ENCODE measurements at regions not wholly inside any gene's neighbourhood (a gene's known extent, or its start where the extent isn't known, plus 50 kb on each side); places are given as distances from the start of the nearest gene placed in this dataset.
"Not testable (repeated sequence)": the region's sequence is repeated elsewhere in the genome, so short reads cannot be mapped to it uniquely, and the experiment has no call there.

DNA sequence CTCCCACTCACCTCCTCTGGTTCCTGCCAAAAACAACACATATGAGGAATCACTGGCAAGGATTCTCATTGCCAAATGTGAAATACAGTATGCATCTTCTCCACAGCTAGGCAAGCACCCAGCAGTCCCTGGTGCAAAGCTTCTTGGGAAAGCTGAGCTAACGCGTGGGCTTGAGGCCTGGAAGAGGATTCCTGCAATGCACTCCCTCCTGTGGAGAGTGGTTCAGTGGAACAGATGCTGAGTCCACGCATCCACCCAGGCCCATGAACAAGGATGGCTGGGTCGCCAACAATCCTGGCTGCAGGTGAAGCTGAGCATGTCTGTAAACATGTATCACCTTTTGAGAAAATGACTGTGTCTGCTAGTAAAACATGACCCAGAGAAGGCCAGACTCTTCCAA is 113.2 kb upstream of the CHST15 start:
- no peak for DNase-seq

DNA sequence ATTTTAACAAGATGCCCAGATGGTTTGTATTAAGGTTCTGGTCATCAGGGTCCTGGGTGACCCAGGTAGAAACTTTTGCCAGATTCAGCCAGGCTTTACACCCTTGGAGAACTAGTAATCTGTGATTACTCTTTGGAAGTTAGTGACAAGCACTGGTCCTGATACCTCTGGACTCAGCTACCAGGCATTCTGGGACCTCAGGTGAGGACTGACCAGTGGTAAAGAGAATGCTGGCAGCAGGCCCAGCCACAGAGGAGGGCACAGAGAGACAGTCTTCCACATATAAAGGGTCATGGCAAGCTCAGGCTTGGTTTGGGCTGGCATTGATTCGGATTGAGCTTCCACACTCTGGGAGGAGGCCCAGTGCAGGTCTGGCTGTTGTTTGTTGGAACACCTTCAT is 112.0 kb upstream of the CHST15 start:
- DNase-seq, result no peak

DNA sequence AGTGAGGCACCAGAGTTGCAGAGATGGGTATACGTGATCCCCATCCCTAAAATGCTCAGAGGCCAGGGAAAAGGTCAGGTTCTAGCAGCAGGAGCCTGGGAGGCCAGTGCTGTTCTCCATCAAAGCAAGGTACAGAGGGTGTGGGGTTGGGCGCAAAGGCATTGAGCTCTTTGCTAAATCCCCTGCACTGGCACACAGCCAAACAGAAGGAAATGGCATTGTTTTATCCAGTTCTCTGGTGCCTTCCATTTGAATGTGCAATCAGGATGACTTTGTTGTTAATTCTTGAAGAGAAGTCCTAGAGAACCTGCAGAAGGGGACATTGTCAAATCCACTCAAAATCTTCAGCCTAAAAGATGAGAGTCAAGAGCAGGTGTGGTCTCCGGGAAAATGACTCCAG is 111.3 kb upstream of the CHST15 start:
- DNase-seq, result no peak

DNA sequence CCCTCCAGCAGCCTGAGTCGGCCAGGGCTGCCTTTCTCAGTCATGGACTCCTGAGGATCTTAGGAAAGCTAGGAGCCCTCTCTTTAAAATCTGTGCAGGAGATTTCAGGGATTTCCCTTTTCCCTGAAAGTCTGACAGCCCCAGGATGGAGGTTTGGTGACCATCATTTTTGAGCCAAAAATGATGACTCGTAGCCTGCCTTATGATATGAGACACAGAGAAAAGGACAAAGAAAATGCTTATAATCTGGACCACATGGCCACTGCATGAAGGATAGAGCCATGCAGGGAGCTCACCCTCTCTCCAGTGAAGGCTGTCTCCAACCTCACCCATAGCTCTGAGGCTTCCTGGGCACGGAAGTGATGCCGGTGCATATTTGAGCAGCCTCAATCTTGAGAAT is 106.6 kb upstream of the CHST15 start:
- no peak for DNase-seq

DNA sequence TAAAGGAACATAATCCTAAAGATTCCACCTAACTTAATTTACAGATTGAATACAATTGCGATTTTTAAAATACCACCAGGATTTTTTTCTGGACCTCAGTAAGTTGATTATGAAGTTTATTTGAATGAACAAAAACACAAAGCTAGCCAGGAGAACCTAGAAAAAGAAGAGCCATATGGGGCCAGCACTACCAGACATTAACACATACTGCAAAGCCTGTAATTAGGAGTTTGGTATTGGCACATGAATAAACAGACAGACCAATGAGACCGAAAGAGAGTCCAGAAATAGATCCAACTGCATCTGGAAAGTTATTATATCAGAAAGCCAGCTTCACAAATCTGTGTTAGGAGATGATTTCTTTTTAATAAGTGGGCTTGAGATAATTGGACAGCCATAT is 105.5 kb upstream of the CHST15 start:
- no peak for DNase-seq

DNA sequence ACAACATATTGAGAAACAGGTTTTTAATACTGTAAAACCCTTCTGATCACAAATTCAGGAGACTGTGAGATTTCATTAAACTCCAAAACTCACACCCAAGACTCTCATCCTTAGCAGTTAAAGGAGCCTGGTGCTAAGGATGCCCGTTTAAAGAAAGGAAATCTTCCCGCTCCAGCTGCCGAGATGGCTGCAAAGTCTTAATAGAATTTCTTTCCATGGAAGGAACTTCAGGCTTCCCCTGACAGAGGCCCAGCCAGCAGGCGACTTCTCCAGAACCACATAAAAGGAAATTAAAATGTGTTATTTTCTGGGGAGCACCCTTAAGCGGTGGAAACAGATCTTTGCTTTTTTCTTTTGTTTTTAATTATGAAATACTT is 104.7 kb upstream of the CHST15 start:
- no peak for DNase-seq

DNA sequence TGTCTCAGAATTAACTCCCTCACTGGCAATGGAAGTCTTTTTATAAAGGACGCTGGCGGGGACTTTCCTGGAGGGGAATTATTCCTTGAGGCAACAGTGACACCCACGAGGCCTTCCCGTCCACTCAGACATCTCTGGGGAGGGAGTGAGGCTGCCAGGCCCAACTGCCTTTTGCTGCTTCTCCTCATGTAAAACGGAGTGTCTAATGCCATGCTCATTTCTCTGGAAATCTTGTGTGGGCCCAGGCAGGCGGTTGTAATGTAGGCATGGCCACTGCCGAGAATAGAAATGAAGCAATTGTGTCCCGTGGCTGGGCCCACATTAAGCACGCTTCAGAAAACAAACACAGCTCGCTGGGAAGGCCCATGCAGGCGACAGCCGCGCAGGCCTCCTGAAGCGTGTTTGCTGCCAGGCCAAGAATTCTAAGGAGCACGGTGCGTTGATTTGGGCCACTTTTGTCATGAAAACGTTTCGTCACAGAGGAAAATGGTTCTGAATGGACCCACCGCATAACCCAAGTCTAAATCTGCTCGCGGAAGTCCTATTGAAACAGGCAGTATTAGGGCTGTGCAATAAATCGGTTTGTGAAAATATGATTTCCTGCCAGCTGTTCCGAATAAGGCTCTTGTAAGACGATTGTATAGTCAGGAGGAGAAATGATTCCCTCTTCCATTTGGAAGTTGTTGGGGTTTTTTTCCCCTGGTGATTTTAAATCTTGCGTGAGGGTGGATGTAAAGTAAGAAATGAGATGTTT is 104.2 kb upstream of the CHST15 start:
- no peak for DNase-seq

DNA sequence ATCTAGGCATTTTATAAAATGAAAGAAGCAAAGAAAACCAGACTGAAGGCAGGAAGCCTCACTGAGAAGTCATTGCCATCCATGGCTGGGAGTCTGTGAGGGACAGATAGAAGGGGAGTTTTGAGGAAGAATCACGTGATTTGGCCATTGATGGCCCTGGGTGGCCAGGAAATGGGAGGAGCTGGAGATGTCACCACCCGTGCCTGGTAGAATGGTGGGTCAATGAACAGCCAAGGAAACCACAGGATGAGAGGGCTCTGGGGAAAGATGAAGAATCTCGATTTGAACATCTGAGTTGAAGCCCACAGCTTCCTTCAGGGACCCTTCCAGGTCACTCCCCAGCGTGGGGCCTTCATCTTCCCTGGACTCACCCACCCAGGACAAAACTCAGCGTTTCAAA is 103.3 kb upstream of the CHST15 start:
- DNase-seq, result no peak

DNA sequence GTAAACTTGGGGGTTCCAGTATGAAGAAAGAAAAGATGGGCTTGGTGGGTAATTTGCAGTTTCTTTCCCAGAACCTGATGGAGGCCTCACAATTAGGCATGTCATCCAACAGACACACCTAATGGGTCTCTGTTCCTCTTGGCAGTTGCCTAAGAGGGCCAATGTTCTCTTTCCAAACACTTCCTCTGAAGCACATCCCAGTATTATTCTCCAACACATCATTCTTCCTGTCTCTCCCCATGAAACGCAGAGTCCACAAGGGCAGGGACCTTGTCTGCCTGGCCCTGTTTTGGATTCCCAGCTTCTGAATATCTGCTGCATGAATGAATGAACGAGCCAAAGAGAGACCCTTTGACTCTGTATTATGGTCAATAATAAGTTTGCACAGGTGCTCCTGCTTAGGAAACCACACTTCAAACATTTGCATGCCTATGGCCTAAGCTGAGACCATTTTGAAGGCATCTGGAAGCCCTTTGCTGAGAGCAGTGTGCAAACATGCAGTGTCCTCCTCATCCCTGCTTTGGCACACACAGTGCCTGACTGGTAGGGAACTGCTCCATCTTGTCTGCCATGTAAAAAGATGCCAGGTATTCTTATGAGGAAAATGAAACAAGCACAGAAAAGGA is 100.9 kb upstream of the CHST15 start:
- DNase-seq, result no peak

DNA sequence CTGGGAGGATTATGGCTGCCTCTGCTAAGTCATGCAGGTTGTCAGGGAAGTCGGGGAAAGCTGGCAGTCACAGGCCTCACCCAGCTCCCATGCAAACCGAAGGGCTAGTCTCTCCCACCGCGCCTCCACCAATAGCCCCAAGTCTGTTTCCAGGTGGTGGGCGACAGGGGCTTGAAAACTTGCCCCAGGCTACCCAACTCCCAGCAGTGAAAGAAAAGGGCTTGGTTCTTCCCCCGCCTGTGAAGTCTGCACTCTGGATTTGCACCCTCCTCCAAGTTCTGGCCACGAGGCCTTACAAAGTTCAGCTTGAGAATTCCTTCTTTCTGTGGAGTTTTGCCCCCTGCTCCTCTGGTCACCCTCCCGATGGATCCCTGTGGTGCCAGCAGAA is 99.9 kb upstream of the CHST15 start:
- DNase-seq, result no peak

DNA sequence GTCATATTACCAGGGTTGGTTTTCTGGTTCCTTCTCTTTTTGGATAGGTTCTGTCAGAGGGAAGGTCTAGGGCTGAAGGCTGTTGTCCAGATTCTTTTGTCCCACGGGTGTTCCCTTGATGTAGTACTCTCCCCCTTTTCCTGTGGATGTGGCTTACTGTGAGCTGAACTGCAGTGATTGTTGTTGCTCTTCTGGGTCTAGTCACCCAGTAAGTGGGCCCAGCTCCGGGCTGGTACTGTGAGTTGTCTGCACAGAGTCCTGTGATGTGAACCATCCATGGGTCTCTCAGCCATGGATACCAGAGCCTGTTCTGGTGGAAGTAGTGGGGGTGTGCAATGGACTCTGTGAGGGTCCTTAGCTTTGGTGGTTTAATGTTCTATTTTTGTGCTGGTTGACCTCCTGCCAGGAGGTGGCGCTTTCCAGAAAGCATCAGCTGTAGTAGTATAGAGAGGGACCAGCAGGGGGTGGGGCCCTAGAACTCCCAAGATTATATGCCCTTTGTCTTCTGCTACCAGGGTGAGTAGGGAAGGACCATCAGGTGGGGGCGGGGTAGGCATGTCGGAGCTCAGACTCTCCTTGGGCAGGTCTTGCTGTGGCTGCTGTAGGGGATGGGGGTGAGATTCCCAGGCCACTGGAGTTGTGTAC is 99.4 kb upstream of the CHST15 start:
- DNase-seq, result not testable (repeated sequence)

DNA sequence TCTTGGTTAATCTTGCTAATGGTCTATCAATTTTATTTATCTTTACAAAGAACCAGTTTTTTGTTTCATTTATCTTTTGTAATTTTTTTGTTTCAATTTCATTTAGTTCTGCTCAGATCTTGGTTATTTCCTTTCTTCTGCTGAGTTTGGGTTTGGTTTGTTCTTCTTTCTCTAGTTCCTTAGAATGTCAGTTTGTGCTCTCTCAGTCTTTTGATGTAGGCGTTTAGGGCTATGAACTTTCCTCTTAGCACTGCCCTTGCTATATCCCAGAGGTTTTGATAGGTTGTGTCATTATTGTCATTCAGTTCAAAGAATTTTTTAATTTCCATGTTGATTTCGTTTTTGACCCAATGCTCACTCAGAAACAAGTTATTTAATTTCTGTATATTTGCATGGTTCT is 97.1 kb upstream of the CHST15 start:
- not testable (repeated sequence) for DNase-seq

DNA sequence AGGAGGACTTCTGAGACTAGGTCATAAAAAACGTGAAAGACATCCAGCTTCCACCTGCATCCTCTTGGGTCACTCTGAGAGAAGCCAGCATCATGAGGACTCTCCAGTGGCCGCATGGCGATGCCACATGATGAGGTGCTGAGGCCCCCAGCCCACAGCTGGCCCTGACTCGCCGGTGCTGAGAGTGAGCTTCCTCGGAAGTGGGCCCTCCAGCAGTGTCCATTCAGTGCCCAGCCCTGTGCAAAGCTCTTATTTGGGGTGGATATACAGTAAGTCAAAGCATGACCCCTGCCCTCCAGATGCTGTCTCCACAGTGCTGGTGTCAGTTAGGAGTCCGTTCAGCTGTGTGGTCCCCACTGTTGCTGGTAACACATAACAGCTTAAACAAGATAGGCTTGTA is 93.6 kb upstream of the CHST15 start:
- DNase-seq, result no peak

DNA sequence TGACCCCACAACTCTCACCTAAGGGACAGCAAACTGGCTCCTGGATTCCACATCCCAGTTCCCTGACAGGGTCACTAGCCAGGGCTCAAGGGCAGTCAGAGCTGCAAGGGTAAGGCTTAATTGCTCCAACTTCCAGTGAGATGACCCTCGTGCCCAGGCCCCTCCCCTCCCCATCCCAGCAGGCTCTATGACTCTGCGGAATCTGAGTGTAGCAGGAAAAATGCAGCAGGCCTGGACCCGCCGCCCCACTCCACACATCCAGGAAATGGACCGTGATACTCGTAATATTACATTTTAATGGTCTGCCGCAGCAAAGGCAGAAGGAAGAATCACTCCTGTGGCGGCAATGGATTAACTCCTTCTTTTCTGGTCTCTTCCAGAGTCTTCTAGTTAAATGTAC is 91.7 kb upstream of the CHST15 start:
- DNase-seq, result no peak

DNA sequence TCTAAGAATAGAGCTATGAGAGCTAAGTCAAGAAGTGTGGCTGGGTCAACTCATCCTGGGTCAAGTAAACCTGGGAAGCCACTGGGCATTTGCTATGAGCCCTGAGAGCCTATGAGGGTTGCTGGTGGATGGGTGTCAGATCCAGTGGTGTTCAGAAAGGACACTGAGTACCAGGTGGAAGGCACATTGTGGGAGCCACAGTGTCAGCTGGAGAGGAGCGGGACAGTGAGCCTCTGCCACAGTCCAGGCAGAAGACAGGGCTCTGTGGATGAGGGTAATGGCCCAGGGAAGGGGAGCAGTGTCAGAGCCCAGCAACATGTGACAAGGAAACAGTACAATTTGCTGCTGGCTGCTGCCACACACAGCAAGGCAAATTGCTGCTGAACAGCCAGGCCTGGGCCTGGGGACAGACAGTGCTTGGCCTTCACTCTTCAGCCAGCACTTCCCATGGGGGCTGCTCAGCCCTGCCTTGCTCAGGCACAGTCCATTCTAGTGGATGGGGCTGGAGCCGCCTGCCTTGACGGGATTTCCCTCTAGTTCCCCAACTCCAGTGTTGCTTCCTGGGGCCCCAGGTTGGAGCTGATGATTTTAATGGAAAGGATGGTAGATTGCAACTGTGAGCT is 90.9 kb upstream of the CHST15 start:
- DNase-seq, result no peak

DNA sequence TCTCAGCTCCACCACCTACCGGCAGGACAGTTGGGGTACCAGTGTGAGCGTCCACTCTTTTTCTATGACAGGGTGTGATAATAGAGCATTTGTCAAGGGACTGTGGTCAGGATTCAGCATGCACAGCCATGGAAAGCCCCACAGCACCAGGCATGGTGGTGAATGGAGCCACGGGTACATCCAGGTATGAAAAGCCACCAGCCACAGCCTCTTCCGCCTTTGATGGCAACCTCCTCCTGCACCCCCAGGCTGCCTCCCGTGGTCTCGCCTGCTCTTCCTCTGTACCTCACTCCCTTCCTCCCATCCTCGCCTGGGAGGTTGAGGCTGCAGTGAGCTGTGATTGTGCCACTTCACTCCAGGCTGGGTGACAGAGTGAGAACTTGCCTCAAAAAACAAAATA is 90.2 kb upstream of the CHST15 start:
- DNase-seq, result no peak

DNA sequence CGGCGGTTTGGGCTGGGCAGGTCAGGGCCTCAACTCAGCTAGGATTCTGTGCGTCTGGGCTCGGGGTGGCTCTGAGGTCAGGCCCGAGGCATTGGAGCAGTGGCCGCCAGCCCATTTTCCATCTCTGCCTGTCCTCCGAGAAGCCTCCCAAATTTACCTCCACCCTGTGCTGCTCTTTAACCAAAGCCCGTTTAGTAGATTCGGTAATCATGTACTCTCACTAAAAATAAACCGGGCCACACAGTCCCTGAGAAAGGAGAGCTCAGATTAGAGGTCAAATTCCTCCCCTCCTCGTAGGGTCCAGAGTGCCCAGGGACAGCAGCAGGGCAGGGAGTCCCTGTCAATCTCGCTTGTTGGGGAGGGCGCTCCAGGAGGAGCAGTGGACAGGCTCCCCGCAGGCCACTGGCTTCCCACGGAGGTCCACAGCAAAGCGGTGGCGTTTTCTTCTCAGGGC is 88.7 kb upstream of the CHST15 start:
- no peak for DNase-seq

DNA sequence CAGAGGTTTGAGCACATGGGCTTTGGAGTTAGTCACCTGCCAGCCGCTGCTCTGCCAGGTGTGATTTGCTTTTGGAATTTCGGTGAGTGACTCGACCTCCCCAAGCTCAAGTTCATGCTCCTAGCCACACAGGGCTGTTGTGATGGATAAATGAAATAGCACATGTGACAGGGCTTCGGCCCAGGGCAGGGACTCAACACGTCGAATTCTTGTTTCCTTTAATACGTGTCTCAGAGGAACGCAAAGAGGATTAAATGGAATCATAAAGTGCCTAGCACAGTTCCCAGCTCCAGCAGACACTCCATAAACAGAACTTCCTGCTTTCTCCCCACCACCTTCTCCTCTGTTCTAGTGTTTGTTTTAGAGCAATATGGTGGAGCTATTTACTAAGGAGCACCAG is 88.3 kb upstream of the CHST15 start:
- no peak for DNase-seq

DNA sequence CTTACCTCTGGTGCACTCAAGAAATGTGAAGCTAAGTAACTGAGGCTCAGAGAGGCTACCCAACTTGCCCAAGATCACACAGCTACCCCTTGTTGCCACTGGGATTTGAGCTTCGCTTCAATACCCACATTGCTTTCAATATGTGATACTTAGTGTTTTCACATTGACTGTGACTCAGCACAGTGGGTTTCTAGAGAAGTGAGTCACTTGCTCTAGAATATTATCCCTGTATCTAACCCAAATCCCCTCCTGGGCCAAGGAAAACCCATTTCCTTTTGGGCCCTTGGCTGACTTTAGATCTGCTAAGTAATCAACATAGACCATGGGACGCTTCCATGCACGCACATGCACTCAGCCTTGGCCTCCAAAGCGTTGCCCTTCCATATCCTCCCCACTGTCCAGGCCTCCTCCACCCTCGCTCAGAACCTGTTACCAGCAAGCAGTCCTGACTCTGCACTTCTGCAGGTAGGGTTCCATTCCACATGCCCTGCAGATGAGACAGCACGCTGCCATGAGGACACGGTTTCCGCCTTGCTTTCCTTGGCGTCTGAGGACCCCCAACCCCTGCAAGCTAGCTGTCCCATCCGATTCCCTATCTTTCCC is 87.7 kb upstream of the CHST15 start:
- no peak for DNase-seq

DNA sequence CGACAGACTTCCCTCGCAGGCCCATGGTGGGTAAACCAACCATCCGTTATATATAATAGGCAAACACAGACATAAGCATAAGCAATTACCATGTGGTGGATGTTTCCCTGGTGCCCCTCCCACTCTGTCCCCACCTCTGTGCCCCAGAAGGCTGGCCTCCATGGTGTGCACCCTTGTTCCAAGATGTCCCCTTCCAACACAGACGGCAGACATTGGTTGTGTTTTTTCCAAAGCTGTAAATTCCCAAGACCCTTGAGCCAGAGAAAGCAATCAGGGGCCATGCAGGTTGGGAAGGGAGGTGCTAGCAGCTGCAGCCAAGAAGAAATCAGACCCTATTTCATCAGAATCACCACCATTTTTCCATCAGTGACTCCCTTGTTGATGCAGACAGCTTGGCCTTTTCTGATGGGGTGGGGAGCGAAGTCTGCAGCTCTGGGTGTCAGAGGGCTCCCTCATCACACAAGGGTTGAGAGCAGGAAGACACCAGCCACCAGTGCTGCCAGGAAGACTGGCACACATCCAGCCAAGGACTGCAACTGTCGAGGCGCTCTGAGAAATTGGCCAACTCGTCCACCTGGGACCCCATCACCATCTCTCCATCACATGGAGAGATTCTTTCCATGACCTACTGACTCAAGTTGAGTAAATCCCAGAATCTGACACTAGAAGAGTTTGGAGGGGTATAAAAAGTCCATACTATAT is 86.8 kb upstream of the CHST15 start:
- no peak for DNase-seq

DNA sequence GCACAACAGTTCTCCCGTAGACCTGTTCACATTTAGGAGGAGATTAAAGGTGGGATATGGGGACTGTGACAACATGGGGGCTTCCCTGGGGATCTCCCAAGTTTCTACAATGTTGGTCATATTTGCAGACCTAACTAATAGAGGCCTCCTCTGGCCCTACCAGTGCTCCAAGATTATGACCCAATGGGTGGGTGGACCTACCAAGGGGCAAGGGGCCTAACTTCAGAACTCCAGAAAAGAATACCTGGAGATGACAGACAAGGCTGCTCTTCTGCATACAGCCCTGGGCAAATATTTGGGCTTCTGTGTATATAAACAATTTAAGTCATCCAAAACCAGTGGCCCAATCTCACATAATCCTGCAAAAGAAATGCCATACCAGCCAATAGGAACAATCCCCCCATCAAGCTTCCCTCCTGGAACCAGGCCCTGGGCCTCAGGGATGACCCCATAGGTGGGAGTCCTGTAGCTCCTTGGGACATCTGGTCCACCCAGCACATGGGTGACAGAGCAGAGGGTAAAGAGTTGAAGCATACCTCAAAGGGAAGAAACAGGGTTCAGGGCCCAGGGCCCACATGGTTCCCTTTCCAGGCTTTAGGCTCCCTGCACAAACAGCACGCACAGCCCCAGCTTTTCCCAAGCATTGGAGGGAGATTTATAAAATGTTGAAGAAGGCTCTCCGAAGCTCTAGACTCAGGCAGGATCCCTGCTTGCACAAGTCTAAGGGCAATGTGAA is 86.1 kb upstream of the CHST15 start:
- no peak for DNase-seq

DNA sequence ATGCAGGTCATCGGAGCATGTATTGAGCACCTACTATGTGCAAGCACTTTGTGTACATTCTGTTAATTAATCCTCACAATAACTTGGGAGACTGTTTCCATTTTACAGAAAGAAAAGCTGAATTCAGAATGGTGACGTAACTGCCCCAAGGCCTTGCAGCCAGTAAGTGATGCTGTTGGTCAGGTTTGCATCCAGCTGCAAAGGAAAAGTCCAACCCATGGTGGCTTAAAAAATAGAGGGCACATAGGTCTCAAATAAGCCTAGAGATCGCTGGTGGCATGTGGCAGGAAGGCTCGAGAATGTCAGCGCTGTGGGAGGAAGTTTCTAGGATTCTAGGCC is 83.8 kb upstream of the CHST15 start:
- DNase-seq, result no peak
